T1000 (cell line): ENCODE measurements at regions not wholly inside any gene's neighbourhood (a gene's known extent, or its start where the extent isn't known, plus 50 kb on each side); places are given as distances from the start of the nearest gene placed in this dataset.

ENCODE experiments used
- DNase-seq: peaks from one replicate; lab custom pipeline; 2025; ENCODE audit warnings: mixed read lengths; lab: John Stamatoyannopoulos, UW

- no peak for DNase-seq
These were observed 283.9 kb upstream of the NPVF start for GRCh38 chr7:25512061-25512687.

- no peak for DNase-seq
These were observed 287.5 kb upstream of the NPVF start for GRCh38 chr7:25515633-25516275.

GRCh38 chr7:25517906-25518305 lies 289.6 kb upstream of the NPVF start:
- no peak for DNase-seq

GRCh38 chr7:25520017-25520416 lies 291.7 kb upstream of the NPVF start:
- DNase-seq = no peak

GRCh38 chr7:25520516-25520915 lies 292.2 kb upstream of the NPVF start:
- no peak for DNase-seq

- no peak for DNase-seq
These were observed 292.9 kb upstream of the NPVF start for GRCh38 chr7:25521236-25521635.

GRCh38 chr7:25522727-25523126 lies 294.4 kb upstream of the NPVF start:
- DNase-seq = no peak

GRCh38 chr7:25527665-25528170 lies 299.4 kb upstream of the NPVF start:
- no peak for DNase-seq

GRCh38 chr7:25529320-25529719 lies 301.0 kb upstream of the NPVF start:
- no peak for DNase-seq

- no peak for DNase-seq
These were observed 308.6 kb upstream of the NPVF start for GRCh38 chr7:25536851-25537250.

GRCh38 chr7:25537662-25538375 lies 309.5 kb upstream of the NPVF start:
- DNase-seq = no peak

GRCh38 chr7:25541094-25541821 lies 313.0 kb upstream of the NPVF start:
- no peak for DNase-seq

- DNase-seq = no peak
These were observed 313.6 kb upstream of the NPVF start for GRCh38 chr7:25541877-25542276.

GRCh38 chr7:25543210-25543609 lies 314.9 kb upstream of the NPVF start:
- DNase-seq = no peak

GRCh38 chr7:25543798-25544197 lies 315.5 kb upstream of the NPVF start:
- DNase-seq = no peak

GRCh38 chr7:25544254-25544653 lies 316.0 kb upstream of the NPVF start:
- DNase-seq = no peak

- DNase-seq = no peak
These were observed 317.1 kb upstream of the NPVF start for GRCh38 chr7:25545124-25546008.

GRCh38 chr7:25546306-25546705 lies 318.0 kb upstream of the NPVF start:
- no peak for DNase-seq

- no peak for DNase-seq
These were observed 321.1 kb upstream of the NPVF start for GRCh38 chr7:25549271-25549921.

- no peak for DNase-seq
These were observed 321.9 kb upstream of the NPVF start for GRCh38 chr7:25550149-25550548.

GRCh38 chr7:25552998-25553397 lies 324.7 kb upstream of the NPVF start:
- no peak for DNase-seq
